Kidney epithelial cell (primary cell): ENCODE measurements at regions not wholly inside any gene's neighbourhood (a gene's known extent, or its start where the extent isn't known, plus 50 kb on each side); places are given as distances from the start of the nearest gene placed in this dataset.

Experiments
- DNase-seq: peaks from one replicate; pipeline ENCODE4 v3.0.0-alpha.2; 2010; ENCODE audit warnings: low read depth
- H3K27me3 ChIP-seq: 2 replicates; pipeline ENCODE4 v1.6.0; 2011; ENCODE audit warnings: low read length; ENCODE audit not compliant: control insufficient read depth, insufficient read depth
- H3K36me3 ChIP-seq: 2 replicates; pipeline ENCODE4 v1.5.1; 2011; ENCODE audit warnings: low read length; ENCODE audit not compliant: control insufficient read depth, insufficient read depth
- H3K4me3 ChIP-seq: 2 replicates; pipeline ENCODE4 v1.5.1; 2011; ENCODE audit warnings: low read depth, mild to moderate bottlenecking, control low read depth, low read length
- CTCF ChIP-seq: IDR thresholded peaks from 2 replicates; pipeline ENCODE4 v1.5.1; 2011; ENCODE audit warnings: mild to moderate bottlenecking, moderate library complexity, low read length, control low read depth, inconsistent platforms; ENCODE audit not compliant: insufficient read depth, poor library complexity, severe bottlenecking

- no peak overlapping the region for H3K4me3 ChIP-seq
- no peak for TF ChIP-seq CTCF
- H3K36me3 ChIP-seq: no peaks in the 10 kb centered on the region
- H3K27me3 ChIP-seq: no peaks in the 10 kb centered on the region
- no peak for DNase-seq
Observed at GRCh38 chr13:111855786-111856185, 211.2 kb upstream of the SOX1 start.

- Histone ChIP-seq H3K27me3 (no peaks in the 10 kb centered on the region), H3K36me3 (no peaks in the 10 kb centered on the region), H3K4me3 (no peak overlapping the region)
- no peak for DNase-seq
- TF ChIP-seq CTCF: no peak
Observed at GRCh38 chr13:111856571-111856970, 210.4 kb upstream of the SOX1 start.

- no peak overlapping the region for H3K4me3 ChIP-seq
- no peaks in the 10 kb centered on the region for H3K36me3 ChIP-seq
- TF ChIP-seq CTCF: no peak
- no peaks in the 10 kb centered on the region for H3K27me3 ChIP-seq
- no peak for DNase-seq
Observed at GRCh38 chr13:111857336-111857735, 209.6 kb upstream of the SOX1 start.

GRCh38 chr13:111857846-111858560, 208.9 kb upstream of the SOX1 start:
- Histone ChIP-seq H3K4me3 (no peak overlapping the region), H3K27me3 (no peaks in the 10 kb centered on the region), H3K36me3 (no peaks in the 10 kb centered on the region)
- no peak for TF ChIP-seq CTCF
- no peak for DNase-seq

- TF ChIP-seq CTCF: no peak
Observed at GRCh38 chr13:111858571-111858970, 208.4 kb upstream of the SOX1 start.

GRCh38 chr13:111859354-111860230, 207.4 kb upstream of the SOX1 start:
- TF ChIP-seq CTCF: no peak
- no peak for DNase-seq
- H3K27me3 ChIP-seq: no peaks in the 10 kb centered on the region
- H3K36me3 ChIP-seq: no peaks in the 10 kb centered on the region
- no peak overlapping the region for H3K4me3 ChIP-seq

More at GRCh38 chr13:111858571-111858970, 208.4 kb upstream of the SOX1 start:
- H3K36me3 ChIP-seq: no peaks in the 10 kb centered on the region
- no peak for DNase-seq
- H3K4me3 ChIP-seq: no peak overlapping the region
- H3K27me3 ChIP-seq: no peaks in the 10 kb centered on the region
